Endodermal cell (in vitro differentiated cells): ENCODE measurements at regions not wholly inside any gene's neighbourhood (a gene's known extent, or its start where the extent isn't known, plus 50 kb on each side); places are given as distances from the start of the nearest gene placed in this dataset.

Experiments
- DNase-seq: peaks from one replicate; pipeline ENCODE4 v3.0.0-alpha.2; 2017
- H3K27ac ChIP-seq: 2 replicates; pipeline ENCODE4 v1.5.1; 2013; ENCODE audit warnings: mild to moderate bottlenecking, low read depth, low read length, moderate library complexity
- H3K27me3 ChIP-seq: 2 replicates; pipeline ENCODE4 v1.6.1; 2013; ENCODE audit warnings: mild to moderate bottlenecking, low read length, moderate library complexity; ENCODE audit not compliant: insufficient read depth, control insufficient read depth, poor library complexity, severe bottlenecking
- H3K36me3 ChIP-seq: 2 replicates; pipeline ENCODE4 v1.7.0; 2013; ENCODE audit warnings: mild to moderate bottlenecking, low read length, moderate library complexity; ENCODE audit not compliant: control insufficient read depth, insufficient read depth
- H3K4me1 ChIP-seq: one replicate; pipeline ENCODE4 v1.7.0; 2013; ENCODE audit warnings: low read length; ENCODE audit not compliant: control insufficient read depth, insufficient read depth
- H3K4me3 ChIP-seq: 2 replicates; pipeline ENCODE4 v1.5.1; 2013; ENCODE audit warnings: mild to moderate bottlenecking, low read length, moderate library complexity
- H3K9ac ChIP-seq: 2 replicates; pipeline ENCODE4 v1.6.1; 2013; ENCODE audit warnings: mild to moderate bottlenecking, low read length, moderate library complexity; ENCODE audit not compliant: poor library complexity, severe bottlenecking; ENCODE audit errors: extremely low read depth
- H3K9me3 ChIP-seq: 2 replicates; pipeline ENCODE4 v1.6.1; 2013; ENCODE audit warnings: mild to moderate bottlenecking, low read length, moderate library complexity; ENCODE audit not compliant: control insufficient read depth
- H3K27ac Mint-ChIP-seq: 2 replicates; pipeline ENCODE4 v1.8.0; 2020; ENCODE audit warnings: mixed read lengths
- H3K27me3 Mint-ChIP-seq: 2 replicates; pipeline ENCODE4 v1.8.0; 2021; ENCODE audit warnings: mild to moderate bottlenecking, mixed read lengths; ENCODE audit not compliant: insufficient read depth
- H3K36me3 Mint-ChIP-seq: 2 replicates; pipeline ENCODE4 v1.8.0; 2020; ENCODE audit warnings: low read depth, mixed read lengths
- H3K4me1 Mint-ChIP-seq: 2 replicates; pipeline ENCODE4 v1.8.0; 2020; ENCODE audit warnings: mixed read lengths
- H3K4me3 Mint-ChIP-seq: 2 replicates; pipeline ENCODE4 v1.8.0; 2020; ENCODE audit warnings: mild to moderate bottlenecking, moderate library complexity, mixed read lengths
- H3K9me3 Mint-ChIP-seq: 2 replicates; pipeline ENCODE4 v1.8.0; 2020; ENCODE audit warnings: mild to moderate bottlenecking, mixed read lengths
- CTCF ChIP-seq: fragments of 200-600 bp; sonication (generic); conservative IDR thresholded peaks from 2 replicates; pipeline ENCODE4 v1.5.0; 2021; ENCODE audit warnings: antibody characterized with exemption, mild to moderate bottlenecking
- WGBS, 2 experiments: methylation state at CpG; one replicate each; pipeline versions ENCODE4 v1.1.5 to v1.1.7; 2013; ENCODE audit warnings: missing lambda C conversion rate in 2 of 2, mixed read lengths in 1 of 2; ENCODE audit not compliant: insufficient coverage in 1 of 2, insufficient read length in 1 of 2; 5-methylcytosine and 5-hydroxymethylcytosine counted together

GRCh38 chr6:158259845-158260244, 52.4 kb upstream of the TULP4 start:
- peaks cover 10% of the 10 kb centered on the region for H3K4me1 Mint-ChIP-seq
- peaks cover 35% of the 10 kb centered on the region for H3K36me3 Mint-ChIP-seq
- H3K27me3 ChIP-seq = no peaks in the 10 kb centered on the region
- TF ChIP-seq CTCF = no peak
- H3K27me3 Mint-ChIP-seq = no peaks in the 10 kb centered on the region
- H3K9ac ChIP-seq = no peak overlapping the region
- no peak overlapping the region for H3K4me3 Mint-ChIP-seq
- peaks cover 9% of the 10 kb centered on the region for H3K4me1 ChIP-seq
- H3K9me3 Mint-ChIP-seq = no peaks in the 10 kb centered on the region
- peaks cover 21% of the 10 kb centered on the region for H3K36me3 ChIP-seq
- no peak overlapping the region for H3K4me3 ChIP-seq
- WGBS, 2 experiments = 93 to 98% methylated on average over 2 to 3 of the region's 3 CpGs
- no peak overlapping the region for H3K27ac ChIP-seq
- DNase-seq = no peak
- no peak overlapping the region for H3K27ac Mint-ChIP-seq
- H3K9me3 ChIP-seq = no peaks in the 10 kb centered on the region

GRCh38 chr6:158262082-158262481, 50.2 kb upstream of the TULP4 start:
- Histone ChIP-seq H3K4me1 (no peaks in the 10 kb centered on the region), H3K9ac (no peak overlapping the region), H3K4me3 (no peak overlapping the region), H3K27ac (no peak overlapping the region), H3K9me3 (no peaks in the 10 kb centered on the region), H3K36me3 (peaks cover 25% of the 10 kb centered on the region), H3K27me3 (no peaks in the 10 kb centered on the region)
- Mint-ChIP-seq H3K9me3 (no peaks in the 10 kb centered on the region), H3K27ac (peak overlapping the region; percentile 30), H3K27me3 (no peaks in the 10 kb centered on the region), H3K4me3 (no peak overlapping the region), H3K4me1 (no peaks in the 10 kb centered on the region), H3K36me3 (peaks cover 40% of the 10 kb centered on the region)
- TF ChIP-seq CTCF = no peak
- no peak for DNase-seq
- 82 to 88% methylated on average over 7 of the region's 7 CpGs for WGBS, 2 experiments
